Coronary artery (tissue), 2 donors: ENCODE measurements at regions not wholly inside any gene's neighbourhood (a gene's known extent, or its start where the extent isn't known, plus 50 kb on each side); places are given as distances from the start of the nearest gene placed in this dataset.

Experiments
- DNase-seq: peaks from one replicate; pipeline ENCODE4 v3.0.0-alpha.2; 2017; ENCODE audit warnings: low spot score
- H3K27ac ChIP-seq, 2 donors: fragments of 200-600 bp; sonication (generic); one replicate each; pipeline ENCODE4 v1.5.1; 2016 to 2019
- H3K4me3 ChIP-seq: fragments of 200-600 bp; sonication (generic); 2 replicates; pipeline ENCODE4 v1.5.1; 2016; ENCODE audit warnings: mild to moderate bottlenecking, moderate library complexity
- TF ChIP-seq, protein P1 (sequence below): fragments of 200-600 bp; sonication (generic); IDR thresholded peaks from one replicate; pipeline ENCODE4 v1.5.1; 2019; ENCODE audit warnings: antibody characterized with exemption

DNA sequence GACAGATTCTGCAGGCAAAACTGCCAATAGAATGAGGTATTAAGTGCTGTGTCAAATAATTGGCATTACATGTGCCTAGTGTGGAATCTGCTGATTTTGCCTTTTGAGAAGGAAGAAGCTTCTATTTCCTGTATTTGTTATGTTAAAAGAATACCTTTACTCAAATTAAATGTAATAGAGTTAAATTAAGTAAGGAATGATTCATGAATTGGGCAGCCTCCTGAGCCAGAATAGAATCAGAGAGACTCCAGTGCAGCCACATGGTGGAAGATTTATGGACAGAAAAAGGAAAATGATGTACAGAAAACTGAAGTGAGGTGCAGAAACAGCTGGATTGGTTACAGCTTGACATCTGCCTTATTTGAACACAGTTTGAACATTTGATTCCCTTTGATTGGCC is 464.4 kb upstream of the SEMA6A start:
- no peak for DNase-seq
- H3K27ac ChIP-seq: no peak overlapping the region
- TF ChIP-seq, protein P1, sequence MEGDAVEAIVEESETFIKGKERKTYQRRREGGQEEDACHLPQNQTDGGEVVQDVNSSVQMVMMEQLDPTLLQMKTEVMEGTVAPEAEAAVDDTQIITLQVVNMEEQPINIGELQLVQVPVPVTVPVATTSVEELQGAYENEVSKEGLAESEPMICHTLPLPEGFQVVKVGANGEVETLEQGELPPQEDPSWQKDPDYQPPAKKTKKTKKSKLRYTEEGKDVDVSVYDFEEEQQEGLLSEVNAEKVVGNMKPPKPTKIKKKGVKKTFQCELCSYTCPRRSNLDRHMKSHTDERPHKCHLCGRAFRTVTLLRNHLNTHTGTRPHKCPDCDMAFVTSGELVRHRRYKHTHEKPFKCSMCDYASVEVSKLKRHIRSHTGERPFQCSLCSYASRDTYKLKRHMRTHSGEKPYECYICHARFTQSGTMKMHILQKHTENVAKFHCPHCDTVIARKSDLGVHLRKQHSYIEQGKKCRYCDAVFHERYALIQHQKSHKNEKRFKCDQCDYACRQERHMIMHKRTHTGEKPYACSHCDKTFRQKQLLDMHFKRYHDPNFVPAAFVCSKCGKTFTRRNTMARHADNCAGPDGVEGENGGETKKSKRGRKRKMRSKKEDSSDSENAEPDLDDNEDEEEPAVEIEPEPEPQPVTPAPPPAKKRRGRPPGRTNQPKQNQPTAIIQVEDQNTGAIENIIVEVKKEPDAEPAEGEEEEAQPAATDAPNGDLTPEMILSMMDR: no peak
- H3K4me3 ChIP-seq: no peak overlapping the region

DNA sequence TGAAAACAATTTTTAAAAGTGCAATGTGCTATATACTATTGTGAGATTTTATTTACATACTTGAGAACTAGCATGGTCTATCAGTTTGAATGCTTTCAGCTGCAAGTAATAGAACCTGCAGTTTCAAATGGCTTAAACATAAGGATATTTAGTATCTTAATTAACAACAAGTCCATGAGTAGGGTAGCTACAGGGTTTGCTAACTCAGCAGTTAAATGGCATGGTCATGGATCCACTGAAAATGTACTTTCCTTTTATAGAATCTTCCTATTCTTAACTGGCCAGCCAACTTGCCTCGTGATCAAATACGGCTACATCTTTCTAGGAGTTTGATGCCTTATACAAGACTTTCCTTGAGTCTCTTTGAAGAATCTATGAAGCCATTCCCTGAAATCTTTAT is 452.8 kb upstream of the SEMA6A start:
- DNase-seq: no peak
- TF ChIP-seq, protein P1: no peak
- H3K27ac ChIP-seq: no peak overlapping the region
- no peak overlapping the region for H3K4me3 ChIP-seq

DNA sequence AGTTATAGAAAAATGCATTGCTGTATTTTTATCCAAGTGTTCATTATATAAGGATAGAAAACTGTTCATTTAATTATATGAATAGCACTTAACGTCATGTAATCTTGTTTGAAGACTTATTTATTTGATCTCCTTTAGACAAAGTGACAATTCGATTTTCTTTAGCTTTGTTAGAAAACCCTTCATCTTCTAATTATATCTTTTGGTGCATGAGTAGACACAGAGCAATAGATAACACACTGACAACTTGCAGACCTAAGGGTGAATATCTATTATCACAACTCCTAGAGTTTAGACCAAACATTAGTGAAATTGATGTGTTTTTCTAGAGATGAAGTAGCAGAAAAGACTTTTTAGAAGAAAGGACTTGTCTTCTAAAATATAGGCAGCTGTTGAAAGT is 446.4 kb upstream of the SEMA6A start:
- Histone ChIP-seq H3K27ac (no peak overlapping the region), H3K4me3 (no peak overlapping the region)
- DNase-seq: no peak
- TF ChIP-seq, protein P1: no peak

DNA sequence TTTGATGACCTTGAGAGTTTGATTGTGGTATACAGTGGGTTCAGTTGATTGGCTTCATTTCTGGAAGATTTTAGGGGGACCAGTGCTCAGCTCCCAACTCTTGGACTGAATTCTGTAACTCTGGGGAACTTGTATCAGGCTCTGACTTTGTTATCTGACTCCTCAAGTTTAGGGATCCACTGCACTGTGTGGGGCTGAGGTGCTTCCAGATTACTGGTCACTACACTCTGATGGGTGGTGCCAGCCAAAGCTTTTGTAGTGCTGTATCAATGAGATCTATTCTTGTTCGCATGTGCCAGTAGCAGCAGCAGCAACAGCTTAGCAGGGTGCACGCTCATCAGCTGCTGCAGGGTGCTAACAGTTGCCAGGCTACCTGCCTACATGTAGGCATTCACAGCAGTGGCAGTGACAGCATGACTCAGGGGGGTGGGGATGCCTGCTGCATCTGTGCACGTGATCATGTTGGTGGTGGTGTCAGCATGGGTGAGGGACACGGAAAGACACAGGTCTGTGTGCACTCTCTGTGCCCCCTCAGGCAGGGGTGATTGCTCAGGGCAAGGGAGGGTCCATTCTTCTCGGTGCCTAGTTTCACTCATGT is 438.8 kb upstream of the SEMA6A start:
- no peak overlapping the region for H3K27ac ChIP-seq
- TF ChIP-seq, protein P1: no peak
- no peak for DNase-seq
- H3K4me3 ChIP-seq: no peak overlapping the region

DNA sequence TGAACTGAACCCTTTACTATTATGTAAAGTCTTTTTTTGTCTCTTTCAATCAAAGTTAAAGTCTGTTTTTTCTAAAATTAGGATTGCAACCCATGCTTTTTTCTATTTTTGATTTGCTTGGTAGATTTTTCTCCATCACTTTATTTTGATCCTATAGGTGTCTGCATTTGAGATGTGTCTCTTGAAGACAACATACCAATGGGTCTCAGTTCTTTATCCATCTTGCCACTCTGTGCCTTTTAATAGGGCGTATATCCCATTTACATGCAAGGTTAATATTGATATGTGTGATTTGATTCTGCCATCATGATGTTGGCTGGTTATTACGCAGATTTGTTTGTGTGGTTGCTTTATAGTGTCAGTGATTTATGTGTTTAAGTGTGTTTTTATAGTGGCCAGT is 436.0 kb upstream of the SEMA6A start:
- TF ChIP-seq, protein P1: no peak
- DNase-seq: no peak
- H3K27ac ChIP-seq: no peak overlapping the region
- H3K4me3 ChIP-seq: no peak overlapping the region

DNA sequence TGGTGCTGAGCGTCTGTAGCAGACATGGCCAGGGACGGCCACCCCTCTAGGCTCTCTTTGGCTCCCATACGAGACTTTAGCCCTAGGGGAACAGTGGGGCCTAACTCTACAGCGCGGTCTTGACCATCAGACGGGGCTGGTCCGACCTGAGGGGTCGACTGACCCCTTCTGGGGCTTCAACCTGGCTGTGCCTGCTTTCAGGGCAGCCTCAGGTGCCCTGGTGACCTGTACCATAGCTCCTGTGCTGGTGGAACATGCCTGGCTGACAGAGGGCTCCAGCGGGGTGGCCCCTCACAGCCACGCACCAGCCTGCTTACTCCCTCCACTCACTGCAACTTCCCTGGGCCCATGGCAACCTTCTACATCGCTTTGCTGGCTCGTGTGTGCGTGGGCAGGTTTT is 423.4 kb upstream of the SEMA6A start:
- no peak overlapping the region for H3K4me3 ChIP-seq
- TF ChIP-seq, protein P1: no peak
- no peak for DNase-seq

DNA sequence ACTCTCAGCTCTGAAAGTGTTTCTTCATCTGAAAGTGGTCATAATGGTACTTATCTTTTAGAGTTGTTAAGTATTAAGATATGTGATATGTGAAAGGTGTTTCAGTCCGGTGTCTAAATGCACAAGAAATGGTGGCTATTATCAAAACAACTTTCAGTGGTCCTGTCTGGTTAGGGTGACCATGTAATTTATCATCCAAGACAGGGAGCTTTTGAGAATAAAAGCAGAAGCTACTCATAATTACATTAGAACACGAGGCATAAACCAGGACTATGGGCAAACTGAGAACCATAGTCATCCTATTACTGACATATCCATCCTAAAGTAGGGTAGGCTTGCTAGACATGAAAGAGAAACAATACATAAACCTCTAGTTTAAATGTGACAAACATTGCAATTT is 418.1 kb upstream of the SEMA6A start:
- DNase-seq: no peak
- TF ChIP-seq, protein P1: no peak
- Histone ChIP-seq H3K4me3 (no peak overlapping the region), H3K27ac (no peak overlapping the region)

More for the DNA sequence above, 423.4 kb upstream of the SEMA6A start:
- H3K27ac ChIP-seq: no peak overlapping the region
